ENCODE measurements at regions not wholly inside any gene's neighbourhood (a gene's known extent, or its start where the extent isn't known, plus 50 kb on each side); places are given as distances from the start of the nearest gene placed in this dataset.
A peak's percentile ranks its signal among the peaks of the same experiment; 100 is the strongest.

DNA sequence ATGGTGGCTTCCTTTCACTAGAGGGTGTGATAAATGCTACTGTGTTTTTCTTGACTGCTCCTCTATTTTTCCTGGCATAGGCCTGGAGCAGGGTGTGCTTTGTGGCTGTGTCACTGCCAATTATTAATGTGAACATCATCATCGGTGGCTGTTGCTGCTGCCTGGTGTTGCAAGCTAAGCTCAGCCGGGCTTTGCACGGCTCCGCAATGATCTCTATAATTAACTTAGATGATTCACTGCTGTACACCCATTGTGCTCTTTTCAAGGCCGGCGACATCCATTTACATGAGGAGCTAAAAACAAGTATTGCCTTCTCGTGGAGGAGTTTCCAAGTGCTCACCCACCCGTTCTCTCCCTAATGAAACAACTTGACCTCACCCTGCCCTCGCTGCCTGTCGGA lies 160.1 kb upstream of the IRX3 start:
- H3K4me1 ChIP-seq = peaks cover 0 to 24% (median 14%) of the 10 kb centered on the region in 4 donors
- no peak overlapping the region for H3K4me3 ChIP-seq
- no peaks in the 10 kb centered on the region for H3K27me3 ChIP-seq
- intact Hi-C loops (cut with DNase I; ENCODE audit: low total_unique reads) = no loop called here
- H3K9me3 ChIP-seq = peaks cover 0 to 5% (median 0%) of the 10 kb centered on the region in 3 donors
- H3K36me3 ChIP-seq = no peaks in the 10 kb centered on the region
- TF ChIP-seq CTCF (IDR thresholded peaks at IDR 0.05) = no peak
- H3K27ac ChIP-seq = peak overlapping the region in 1 of 2 donors; percentile 8
- peak; percentile 85 to 92 for DNase-seq

GRCh38 chr16:54444851-54445458 lies 158.4 kb upstream of the IRX3 start:
- Histone ChIP-seq H3K4me1 (peaks cover 0 to 24% (median 14%) of the 10 kb centered on the region in 4 donors), H3K36me3 (no peaks in the 10 kb centered on the region), H3K27ac (no peak overlapping the region), H3K27me3 (no peaks in the 10 kb centered on the region), H3K9me3 (peaks cover 0 to 5% (median 0%) of the 10 kb centered on the region in 3 donors), H3K4me3 (no peak overlapping the region)
- DNase-seq = no peak
- no peak for TF ChIP-seq CTCF (IDR thresholded peaks at IDR 0.05)
- intact Hi-C loops (cut with DNase I; ENCODE audit: low total_unique reads) = no loop called here

- no peak for TF ChIP-seq CTCF (IDR thresholded peaks at IDR 0.05)
- Histone ChIP-seq H3K27ac (no peak overlapping the region), H3K36me3 (no peaks in the 10 kb centered on the region), H3K4me1 (peaks cover 0 to 24% (median 14%) of the 10 kb centered on the region in 4 donors), H3K4me3 (no peak overlapping the region), H3K9me3 (peaks cover 0 to 5% (median 0%) of the 10 kb centered on the region in 3 donors), H3K27me3 (peaks cover 0 to 7% of the 10 kb centered on the region in 2 donors)
- intact Hi-C loops (cut with DNase I; ENCODE audit: low total_unique reads) = no loop called here
- DNase-seq = no peak
These were observed 157.3 kb upstream of the IRX3 start for GRCh38 chr16:54443839-54444238.

DNA sequence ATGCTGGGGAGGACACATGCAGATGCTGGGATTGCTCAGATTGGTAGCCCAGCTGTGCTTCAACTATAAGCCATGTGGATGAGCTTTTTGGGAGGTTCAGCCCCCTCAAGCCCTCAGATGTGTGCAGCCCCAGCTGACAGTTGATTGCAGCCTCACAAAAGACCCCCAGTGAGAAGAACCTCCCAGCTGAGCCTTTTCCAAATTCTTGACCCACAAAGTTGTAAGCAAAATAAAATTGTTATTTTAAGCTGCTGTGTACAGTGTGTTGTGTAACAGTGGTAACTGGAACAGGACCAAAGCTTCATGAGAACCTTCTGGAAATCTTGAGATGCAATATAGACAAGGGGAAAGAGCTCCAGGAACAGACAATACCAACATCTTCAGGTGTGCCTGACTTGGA lies 156.8 kb upstream of the IRX3 start:
- H3K4me1 ChIP-seq = peaks cover 0 to 24% (median 14%) of the 10 kb centered on the region in 4 donors
- peaks cover 0 to 5% (median 0%) of the 10 kb centered on the region in 3 donors for H3K9me3 ChIP-seq
- H3K4me3 ChIP-seq = no peak overlapping the region
- intact Hi-C loops (cut with DNase I; ENCODE audit: low total_unique reads) = no loop called here
- no peak for TF ChIP-seq CTCF (IDR thresholded peaks at IDR 0.05)
- no peaks in the 10 kb centered on the region for H3K36me3 ChIP-seq
- no peak overlapping the region for H3K27ac ChIP-seq
- H3K27me3 ChIP-seq = peaks cover 0 to 8% of the 10 kb centered on the region in 2 donors
- DNase-seq = no peak

DNA sequence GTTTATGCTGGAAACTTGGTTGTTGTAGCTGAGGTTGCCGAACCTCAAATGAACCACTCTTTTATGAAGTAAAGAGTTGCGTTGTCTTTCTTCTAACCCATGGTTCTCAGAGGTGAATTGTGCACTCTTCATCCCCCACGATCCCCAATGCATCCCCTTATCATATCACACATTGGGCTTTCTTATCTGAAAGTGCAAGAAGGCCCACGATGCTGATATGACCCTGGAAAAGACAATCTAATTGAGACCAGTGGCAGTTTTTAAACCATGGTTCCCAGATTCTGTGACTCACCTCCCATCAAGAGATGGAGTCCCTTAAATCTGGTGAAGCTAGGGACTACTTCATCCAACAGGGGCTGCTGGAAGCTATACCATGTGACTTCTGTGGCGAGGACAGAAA lies 156.3 kb upstream of the IRX3 start:
- Histone ChIP-seq H3K36me3 (no peaks in the 10 kb centered on the region), H3K27me3 (peaks cover 0 to 12% of the 10 kb centered on the region in 2 donors), H3K4me3 (no peak overlapping the region), H3K9me3 (peaks cover 0 to 5% (median 0%) of the 10 kb centered on the region in 3 donors), H3K4me1 (peaks cover 0 to 20% (median 14%) of the 10 kb centered on the region in 4 donors), H3K27ac (no peak overlapping the region)
- intact Hi-C loops (cut with DNase I; ENCODE audit: low total_unique reads) = no loop called here
- no peak for TF ChIP-seq CTCF (IDR thresholded peaks at IDR 0.05)
- DNase-seq = no peak
